MCF 10A (cell line): ENCODE measurements at regions not wholly inside any gene's neighbourhood (a gene's known extent, or its start where the extent isn't known, plus 50 kb on each side); places are given as distances from the start of the nearest gene placed in this dataset.

ENCODE experiments used
- BruUV-seq: library from RNA; stranded (reverse); fragments of 400-500 nt; replicated peaks from 2 replicates; lab custom pipeline; 2021; lab: Mats Ljungman, UMichigan
- CTCF ChIA-PET: fragments of 300-600 bp; sonication (Branson Sonifier 250); formaldehyde crosslinking; extraction: SDS; loops from one replicate; lab custom pipeline; 2021; ENCODE audit warnings: antibody characterized with exemption, inconsistent platforms; lab: Yijun Ruan, JAX
- POLR2A ChIA-PET: fragments of 300-600, 350-650 bp; sonication (Branson Sonifier 250); formaldehyde crosslinking; extraction: SDS; loops from one replicate; lab custom pipeline; 2020; ENCODE audit warnings: antibody characterized with exemption, inconsistent platforms; lab: Yijun Ruan, JAX
- DNase-seq: peaks from one replicate; pipeline ENCODE4 v3.0.0-alpha.2; 2018; ENCODE audit not compliant: unreplicated experiment
- H3K27ac Mint-ChIP-seq: one replicate; pipeline ENCODE4 v1.8.0; 2022; ENCODE audit warnings: mild to moderate bottlenecking, low read depth, mixed read lengths; ENCODE audit not compliant: unreplicated experiment
- H3K27me3 Mint-ChIP-seq: one replicate; pipeline ENCODE4 v1.8.0; 2022; ENCODE audit warnings: mixed read lengths; ENCODE audit not compliant: insufficient read depth, unreplicated experiment
- H3K36me3 Mint-ChIP-seq: one replicate; pipeline ENCODE4 v1.8.0; 2022; ENCODE audit warnings: mild to moderate bottlenecking, moderate library complexity, mixed read lengths; ENCODE audit not compliant: insufficient read depth, unreplicated experiment
- H3K4me1 Mint-ChIP-seq: one replicate; pipeline ENCODE4 v1.8.0; 2022; ENCODE audit warnings: mixed read lengths; ENCODE audit not compliant: insufficient read depth, unreplicated experiment
- H3K4me3 Mint-ChIP-seq: one replicate; pipeline ENCODE4 v1.8.0; 2022; ENCODE audit warnings: mild to moderate bottlenecking, moderate library complexity, mixed read lengths; ENCODE audit not compliant: unreplicated experiment
- H3K9me3 Mint-ChIP-seq: one replicate; pipeline ENCODE4 v1.8.0; 2022; ENCODE audit warnings: mixed read lengths; ENCODE audit not compliant: unreplicated experiment
- CTCF ChIP-seq: fragments of 200-600 bp; IDR thresholded peaks from one replicate; pipeline ENCODE4 v1.8.0; 2022; ENCODE audit warnings: antibody characterized with exemption, mild to moderate bottlenecking; ENCODE audit not compliant: unreplicated experiment
- intact Hi-C: fragments of 100-400 bp; cut with micrococcal nuclease; formaldehyde crosslinking; loops from 2 replicates; pipeline ENCODE4 v1.14.1; 2022

DNA sequence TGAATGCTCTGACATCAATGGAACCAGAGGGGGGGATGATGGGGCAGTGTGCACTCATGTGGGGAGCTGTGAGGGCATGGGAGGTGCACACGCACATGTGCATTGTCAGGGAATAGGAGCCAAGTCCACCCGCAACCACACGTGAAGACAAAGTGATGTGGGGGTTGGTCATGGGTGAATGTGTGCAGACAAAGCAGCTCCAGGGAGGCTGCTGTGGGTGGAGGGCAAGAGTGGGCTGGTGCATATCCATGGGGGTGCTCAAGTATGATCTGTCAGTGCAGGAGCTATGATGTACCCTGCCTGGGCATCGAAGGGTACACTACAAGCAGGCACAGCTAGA is 301.9 kb downstream of the TEX13C start:
- no peak for DNase-seq
- Mint-ChIP-seq H3K27me3 (no peaks in the 10 kb centered on the region), H3K4me1 (no peaks in the 10 kb centered on the region), H3K9me3 (no peaks in the 10 kb centered on the region), H3K4me3 (no peak overlapping the region), H3K27ac (no peak overlapping the region), H3K36me3 (no peaks in the 10 kb centered on the region)
- intact Hi-C loops: no loop called here
- CTCF ChIA-PET: interaction anchor here (0.6 kb wide), 1 partner anchor 9 kb away, joined by 3 read pairs; no protein-coding TSS in a partner anchor
- TF ChIP-seq CTCF: no peak
- no TSS peak for BruUV-seq
- POLR2A ChIA-PET: no interaction called here

- H3K27ac Mint-ChIP-seq: no peak overlapping the region
- no peaks in the 10 kb centered on the region for H3K4me1 Mint-ChIP-seq
- H3K36me3 Mint-ChIP-seq: no peaks in the 10 kb centered on the region
- no peak overlapping the region for H3K4me3 Mint-ChIP-seq
- CTCF ChIA-PET: no interaction called here
- BruUV-seq: no TSS peak
- POLR2A ChIA-PET: no interaction called here
- H3K27me3 Mint-ChIP-seq: no peaks in the 10 kb centered on the region
- H3K9me3 Mint-ChIP-seq: no peaks in the 10 kb centered on the region
- intact Hi-C loops: no loop called here
- no peak for DNase-seq
- no peak for TF ChIP-seq CTCF
Observed at GRCh38 chrX:125622899-125623298, 303.2 kb downstream of the TEX13C start.

- DNase-seq: no peak
- BruUV-seq: no TSS peak
- POLR2A ChIA-PET: no interaction called here
Observed at GRCh38 chrX:125627676-125628075, 308.0 kb downstream of the TEX13C start.

DNA sequence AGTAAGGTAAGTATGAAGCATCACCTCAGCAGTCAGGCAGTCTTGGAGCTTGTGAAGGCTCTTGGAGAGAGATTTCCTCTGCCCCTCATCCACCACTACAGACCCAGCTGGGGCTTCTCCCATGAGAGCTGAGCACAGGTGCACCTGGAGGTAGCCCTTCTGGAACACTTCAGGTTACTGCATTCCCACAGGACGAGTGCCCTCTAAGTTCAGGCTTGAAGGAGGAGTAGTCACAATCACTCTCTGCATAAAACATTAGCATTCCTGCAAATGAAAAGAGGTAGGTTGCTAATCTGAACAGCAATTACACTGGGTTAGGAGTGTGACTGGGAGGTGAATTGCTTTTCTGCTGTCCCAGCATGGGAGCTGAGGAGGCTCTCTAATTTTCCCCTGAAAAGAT is 308.8 kb downstream of the TEX13C start:
- no TSS peak for BruUV-seq
- CTCF ChIA-PET: no interaction called here
- intact Hi-C loops: no loop called here
- H3K27me3 Mint-ChIP-seq: no peaks in the 10 kb centered on the region
- H3K27ac Mint-ChIP-seq: no peak overlapping the region
- H3K4me1 Mint-ChIP-seq: no peaks in the 10 kb centered on the region
- TF ChIP-seq CTCF: no peak
- peaks cover 4% of the 10 kb centered on the region for H3K9me3 Mint-ChIP-seq
- no peak overlapping the region for H3K4me3 Mint-ChIP-seq
- POLR2A ChIA-PET: no interaction called here
- DNase-seq: no peak
- no peaks in the 10 kb centered on the region for H3K36me3 Mint-ChIP-seq

More at GRCh38 chrX:125627676-125628075, 308.0 kb downstream of the TEX13C start:
- H3K27ac Mint-ChIP-seq: no peak overlapping the region
- no peaks in the 10 kb centered on the region for H3K4me1 Mint-ChIP-seq
- no peaks in the 10 kb centered on the region for H3K27me3 Mint-ChIP-seq
- H3K4me3 Mint-ChIP-seq: no peak overlapping the region
- no peaks in the 10 kb centered on the region for H3K36me3 Mint-ChIP-seq
- TF ChIP-seq CTCF: no peak
- intact Hi-C loops: no loop called here
- no peaks in the 10 kb centered on the region for H3K9me3 Mint-ChIP-seq
- CTCF ChIA-PET: no interaction called here
